ENCODE measurements at regions not wholly inside any gene's neighbourhood (a gene's known extent, or its start where the extent isn't known, plus 50 kb on each side); places are given as distances from the start of the nearest gene placed in this dataset.

DNA sequence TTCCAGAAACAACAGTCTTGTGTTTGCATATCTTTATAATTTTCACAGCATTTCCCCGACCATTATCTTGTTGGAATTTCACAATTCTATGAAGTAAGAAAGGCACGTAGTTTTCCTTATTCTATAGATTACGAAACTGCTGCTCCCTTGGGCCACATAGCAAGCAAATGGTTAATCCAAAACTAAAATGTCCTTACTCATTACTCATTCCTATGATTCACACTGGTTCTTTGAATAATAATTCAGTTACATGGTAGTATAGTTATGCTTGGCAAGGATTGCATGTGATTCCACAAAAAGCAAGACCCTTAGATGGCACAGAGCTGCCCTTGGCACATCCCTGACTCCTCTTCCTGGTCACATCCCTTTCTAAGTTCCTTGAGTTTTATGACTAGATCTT lies 51.2 kb downstream of the OR13H1 start:
- TF ChIP-seq, protein P1, sequence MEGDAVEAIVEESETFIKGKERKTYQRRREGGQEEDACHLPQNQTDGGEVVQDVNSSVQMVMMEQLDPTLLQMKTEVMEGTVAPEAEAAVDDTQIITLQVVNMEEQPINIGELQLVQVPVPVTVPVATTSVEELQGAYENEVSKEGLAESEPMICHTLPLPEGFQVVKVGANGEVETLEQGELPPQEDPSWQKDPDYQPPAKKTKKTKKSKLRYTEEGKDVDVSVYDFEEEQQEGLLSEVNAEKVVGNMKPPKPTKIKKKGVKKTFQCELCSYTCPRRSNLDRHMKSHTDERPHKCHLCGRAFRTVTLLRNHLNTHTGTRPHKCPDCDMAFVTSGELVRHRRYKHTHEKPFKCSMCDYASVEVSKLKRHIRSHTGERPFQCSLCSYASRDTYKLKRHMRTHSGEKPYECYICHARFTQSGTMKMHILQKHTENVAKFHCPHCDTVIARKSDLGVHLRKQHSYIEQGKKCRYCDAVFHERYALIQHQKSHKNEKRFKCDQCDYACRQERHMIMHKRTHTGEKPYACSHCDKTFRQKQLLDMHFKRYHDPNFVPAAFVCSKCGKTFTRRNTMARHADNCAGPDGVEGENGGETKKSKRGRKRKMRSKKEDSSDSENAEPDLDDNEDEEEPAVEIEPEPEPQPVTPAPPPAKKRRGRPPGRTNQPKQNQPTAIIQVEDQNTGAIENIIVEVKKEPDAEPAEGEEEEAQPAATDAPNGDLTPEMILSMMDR (IDR thresholded peaks at IDR 0.05; ENCODE audit: borderline replicate concordance, control extremely low read depth, extremely low read depth, insufficient read depth, missing control alignments) = no peak
- no peak for DNase-seq (ENCODE audit: low spot score)
- in situ Hi-C loops (cut with MboI; ENCODE audit: low sequenced_read_pairs, unreplicated experiment) = no loop called here

DNA sequence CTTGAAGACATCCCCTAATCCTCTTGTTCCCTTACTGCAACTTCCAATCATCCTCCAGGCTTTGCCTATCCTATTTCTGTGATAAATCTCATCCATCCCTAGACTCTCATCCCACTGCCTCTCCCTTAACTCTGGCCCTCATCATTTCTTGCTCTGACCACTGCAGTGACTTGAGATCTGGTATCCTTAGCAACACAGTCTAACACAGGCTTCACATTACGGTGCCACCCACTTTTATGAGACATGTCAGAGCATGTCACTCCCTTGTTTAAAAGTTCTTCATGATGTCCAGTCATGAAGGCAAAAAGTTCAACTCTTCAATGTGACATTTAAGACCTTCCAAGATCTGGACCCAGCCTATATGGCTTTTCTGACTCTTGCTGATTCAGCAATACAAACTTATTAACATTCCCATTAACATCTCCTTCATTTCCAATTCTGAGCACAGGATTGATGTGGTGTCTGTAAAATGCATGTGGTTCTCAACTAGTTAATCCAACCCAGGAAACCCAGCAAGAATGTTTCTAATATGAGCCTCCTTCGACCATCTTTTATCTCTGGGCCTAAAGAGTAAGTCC lies 64.0 kb downstream of the OR13H1 start:
- DNase-seq (ENCODE audit: low spot score) = no peak
- in situ Hi-C loops (cut with MboI; ENCODE audit: low sequenced_read_pairs, unreplicated experiment) = no loop called here
- TF ChIP-seq, protein P1 (IDR thresholded peaks at IDR 0.05; ENCODE audit: borderline replicate concordance, control extremely low read depth, extremely low read depth, insufficient read depth, missing control alignments) = no peak

GRCh38 chrX:131609480-131609879 lies 65.6 kb downstream of the OR13H1 start:
- no peak for DNase-seq (ENCODE audit: low spot score)
- in situ Hi-C loops (cut with MboI; ENCODE audit: low sequenced_read_pairs, unreplicated experiment) = no loop called here

GRCh38 chrX:131613260-131613659 lies 69.4 kb downstream of the OR13H1 start:
- no peak for DNase-seq (ENCODE audit: low spot score)
- in situ Hi-C loops (cut with MboI; ENCODE audit: low sequenced_read_pairs, unreplicated experiment) = no loop called here
- TF ChIP-seq, protein P1 (IDR thresholded peaks at IDR 0.05; ENCODE audit: borderline replicate concordance, control extremely low read depth, extremely low read depth, insufficient read depth, missing control alignments) = no peak

More at GRCh38 chrX:131609480-131609879, 65.6 kb downstream of the OR13H1 start:
- TF ChIP-seq, protein P1 (IDR thresholded peaks at IDR 0.05; ENCODE audit: borderline replicate concordance, control extremely low read depth, extremely low read depth, insufficient read depth, missing control alignments) = no peak

- in situ Hi-C loops (cut with MboI; ENCODE audit: low sequenced_read_pairs, unreplicated experiment) = no loop called here
- TF ChIP-seq, protein P1 (IDR thresholded peaks at IDR 0.05; ENCODE audit: borderline replicate concordance, control extremely low read depth, extremely low read depth, insufficient read depth, missing control alignments) = no peak
- no peak for DNase-seq (ENCODE audit: low spot score)
Measured at GRCh38 chrX:131614241-131614640, 70.4 kb downstream of the OR13H1 start.

DNA sequence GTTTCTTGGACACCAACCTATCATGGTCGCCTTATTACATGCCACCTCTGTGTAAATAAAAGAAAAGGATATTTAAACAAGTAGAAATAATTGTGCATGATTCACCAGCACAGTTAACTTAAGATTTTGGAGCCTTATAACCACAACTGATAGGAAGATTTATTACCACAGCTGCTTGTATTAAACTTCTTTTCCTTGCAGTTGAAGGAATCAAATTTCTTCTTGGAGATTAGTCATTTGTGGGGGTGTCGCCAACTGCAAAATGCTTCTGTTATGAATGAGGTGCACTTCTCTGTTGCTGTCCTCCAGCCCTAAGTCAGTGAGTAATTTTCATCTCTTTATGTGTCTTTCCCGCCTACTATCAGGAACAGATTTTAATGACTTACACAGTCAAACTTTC lies 73.3 kb downstream of the OR13H1 start:
- in situ Hi-C loops (cut with MboI; ENCODE audit: low sequenced_read_pairs, unreplicated experiment) = no loop called here
- TF ChIP-seq, protein P1 (IDR thresholded peaks at IDR 0.05; ENCODE audit: borderline replicate concordance, control extremely low read depth, extremely low read depth, insufficient read depth, missing control alignments) = no peak
- no peak for DNase-seq (ENCODE audit: low spot score)
